K562 (cell line): ENCODE measurements at regions not wholly inside any gene's neighbourhood (a gene's known extent, or its start where the extent isn't known, plus 50 kb on each side); places are given as distances from the start of the nearest gene placed in this dataset.

Experiments
- ATAC-seq: fragments of 200-7000 bp; cut with Tn5 transposase; 3 replicates; pipeline ENCODE4 v1.9.1; 2020; ENCODE audit warnings: moderate library complexity
- BruUV-seq: library from RNA; stranded (reverse); fragments of 400-500 nt; replicated peaks from 2 replicates; lab custom pipeline; 2021; lab: Mats Ljungman, UMichigan
- CTCF ChIA-PET: fragments of 300-600 bp; formaldehyde crosslinking; extraction: SDS; loops from one replicate; lab custom pipeline; 2021; ENCODE audit warnings: low intra/inter-chr PET ratio; lab: Yijun Ruan, JAX
- POLR2A ChIA-PET: fragments of 300-600, 350-650 bp; sonication (Branson Sonifier 250); formaldehyde crosslinking; extraction: SDS; loops from one replicate; lab custom pipeline; 2021; ENCODE audit warnings: antibody characterized with exemption, inconsistent platforms; lab: Yijun Ruan, JAX
- DNase-seq, 4 experiments: peaks; one replicate each; pipeline versions ENCODE4 v3.0.0 to v3.0.0-alpha.2; 2011 to 2018; ENCODE audit warnings: low spot score in 3 of 4, mixed read lengths in 3 of 4; ENCODE audit errors: extremely low read depth in 1 of 4
- FAIRE-seq: peaks from 2 replicates; lab custom pipeline; 2011; peaks lifted over from hg19 to GRCh38; lab: Jason Lieb, UNC
- H2AFZ ChIP-seq: 2 replicates; pipeline ENCODE4 v1.6.0; 2011; ENCODE audit warnings: low read depth, low read length, control low read depth, inconsistent platforms
- H3K27ac ChIP-seq: fragments of 200-600 bp; 3 replicates; pipeline ENCODE4 v1.8.0; 2011; ENCODE audit warnings: low read depth, mild to moderate bottlenecking, control low read depth, inconsistent platforms, low read length, moderate library complexity, mixed read lengths; ENCODE audit errors: extremely low read depth
- H3K27me3 ChIP-seq, 2 experiments: fragments of 300-600 bp in 1 of 2; 2 replicates in 1 of 2; 3 replicates in 1 of 2; pipeline versions ENCODE4 v1.6.0 to v1.8.0; 2011; ENCODE audit warnings: inconsistent platforms in 2 of 2, low read length in 2 of 2, mild to moderate bottlenecking in 1 of 2, mixed read lengths in 1 of 2, moderate library complexity in 1 of 2; ENCODE audit not compliant: control insufficient read depth in 2 of 2, insufficient read depth in 2 of 2
- H3K36me3 ChIP-seq: fragments of 300-600 bp; 3 replicates; pipeline ENCODE4 v1.8.0; 2011; ENCODE audit warnings: mild to moderate bottlenecking, low read length, inconsistent platforms; ENCODE audit not compliant: control insufficient read depth, insufficient read depth
- H3K4me1 ChIP-seq, 2 experiments: fragments of 200-600 bp in 1 of 2; replicated peaks in 1 of 2; 2 replicates in 1 of 2; 3 replicates in 1 of 2; pipeline versions ENCODE4 v1.5.1 to v1.8.0; 2011; ENCODE audit warnings: inconsistent platforms in 2 of 2, low read length in 2 of 2, mild to moderate bottlenecking in 1 of 2, mixed read lengths in 1 of 2, moderate library complexity in 1 of 2; ENCODE audit not compliant: control insufficient read depth in 2 of 2, insufficient read depth in 2 of 2
- H3K4me2 ChIP-seq: 2 replicates; pipeline ENCODE4 v1.6.1; 2011; ENCODE audit warnings: low read length, control low read depth, inconsistent platforms, mixed read lengths; ENCODE audit not compliant: insufficient read depth
- H3K4me3 ChIP-seq: fragments of 200-600 bp; sonication (generic), shearing (Covaris generic); 2 replicates; pipeline ENCODE4 v1.5.1; 2016; ENCODE audit warnings: control low read depth, inconsistent platforms
- H3K79me2 ChIP-seq: fragments of 200-600 bp; 3 replicates; pipeline ENCODE4 v1.8.0; 2011; ENCODE audit warnings: low read length, inconsistent platforms; ENCODE audit not compliant: control insufficient read depth, insufficient read depth
- H3K9ac ChIP-seq, 2 experiments: 2 replicates each; pipeline versions ENCODE4 v1.6.0 to v1.6.1; 2011; ENCODE audit warnings: low read depth in 2 of 2, low read length in 2 of 2, control low read depth in 1 of 2, inconsistent platforms in 1 of 2, mild to moderate bottlenecking in 1 of 2, mixed read lengths in 1 of 2; ENCODE audit not compliant: insufficient read depth in 1 of 2
- H3K9me1 ChIP-seq: one replicate; pipeline ENCODE4 v1.6.0; 2011; ENCODE audit warnings: inconsistent platforms, mild to moderate bottlenecking, low read length, moderate library complexity; ENCODE audit not compliant: control insufficient read depth, insufficient read depth
- H3K9me3 ChIP-seq: replicated peaks from 2 replicates; pipeline ENCODE4 v1.5.1; 2011; ENCODE audit warnings: low read depth, low read length, inconsistent platforms; ENCODE audit not compliant: control insufficient read depth, insufficient read depth
- H4K20me1 ChIP-seq: replicated peaks from 2 replicates; pipeline ENCODE4 v1.6.1; 2011; ENCODE audit warnings: low read length, inconsistent platforms, mixed read lengths; ENCODE audit not compliant: control insufficient read depth, insufficient read depth
- DMBX1 ChIP-seq: fragments of 250-450 bp; sonication (Bioruptor Pico); IDR thresholded peaks from 2 replicates; pipeline ENCODE4 v1.8.0; 2022; ENCODE audit warnings: inconsistent platforms, mild to moderate bottlenecking, moderate library complexity, borderline replicate concordance
- EHMT2 ChIP-seq: fragments of 450-650 bp; IDR thresholded peaks from 2 replicates; pipeline ENCODE4 v1.6.1; 2018; ENCODE audit warnings: antibody characterized with exemption
- EWSR1 ChIP-seq: fragments of 450-650 bp; IDR thresholded peaks from 2 replicates; pipeline ENCODE4 v1.6.1; 2018; ENCODE audit warnings: borderline replicate concordance, mild to moderate bottlenecking, low read depth, moderate library complexity; ENCODE audit not compliant: partially characterized antibody
- FOSL1 ChIP-seq: fragments of 200-800 bp; sonication (Bioruptor generic); conservative IDR thresholded peaks from 2 replicates; pipeline ENCODE4 v1.6.1; 2016; ENCODE audit warnings: missing genetic modification characterization, missing compliant biosample characterization
- JUN ChIP-seq, 2 experiments: sonication (generic) in 1 of 2; formaldehyde crosslinking in 1 of 2; IDR thresholded peaks; 2 replicates each; pipeline versions ENCODE4 v1.6.1 to v1.8.0; 2012 to 2022; ENCODE audit warnings: borderline replicate concordance in 2 of 2, mild to moderate bottlenecking in 2 of 2, improper control_type of control experiment in 1 of 2, low read depth in 1 of 2, low read length in 1 of 2, missing genetic modification reagents in 1 of 2
- MCM2 ChIP-seq: fragments of 450-650 bp; IDR thresholded peaks from 2 replicates; pipeline ENCODE4 v1.6.1; 2017; ENCODE audit warnings: low read depth, mild to moderate bottlenecking
- MIER1 ChIP-seq: fragments of 450-650 bp; IDR thresholded peaks from 2 replicates; pipeline ENCODE4 v1.6.1; 2016; ENCODE audit warnings: antibody characterized with exemption, mild to moderate bottlenecking, low read depth
- TEAD4 ChIP-seq, 2 experiments: sonication (generic) in 1 of 2; formaldehyde crosslinking in 1 of 2; IDR thresholded peaks; 2 replicates each; pipeline versions ENCODE4 v1.6.1 to v1.8.0; 2012 to 2022; ENCODE audit warnings: borderline replicate concordance in 1 of 2, inconsistent platforms in 1 of 2, low read length in 1 of 2, mild to moderate bottlenecking in 1 of 2, missing genetic modification reagents in 1 of 2
- WGBS: fragments of 100-300 bp; shearing (Covaris generic); methylation state at CpG from one replicate; pipeline ENCODE4 v1.1.6; 2016; ENCODE audit warnings: low coverage, mixed read lengths; ENCODE audit not compliant: insufficient coverage; ENCODE audit errors: missing lambda C conversion rate; 5-methylcytosine and 5-hydroxymethylcytosine counted together
- in situ Hi-C: fragments of 300-500 bp; cut with MboI; formaldehyde crosslinking; loops from 4 replicates; pipeline ENCODE4 v1.15.0; 2018; ENCODE audit warnings: inconsistent platforms, mixed read lengths
- intact Hi-C: fragments of 100-400 bp; cut with micrococcal nuclease; formaldehyde crosslinking; loops from 2 replicates; pipeline ENCODE4 v1.14.2; 2022
- TF ChIP-seq, protein P1 (sequence below), 2 experiments: fragments of 450-650 bp; formaldehyde crosslinking in 1 of 2; IDR thresholded peaks; 2 replicates each; pipeline versions ENCODE4 v1.4.0 to v1.6.1; 2014 to 2020; ENCODE audit warnings: mild to moderate bottlenecking in 2 of 2, borderline replicate concordance in 1 of 2, low read depth in 1 of 2
- TF ChIP-seq, protein P2 (sequence below), 2 experiments: fragments of 450-650 bp in 1 of 2; sonication (generic) in 1 of 2; formaldehyde crosslinking in 1 of 2; IDR thresholded peaks in 1 of 2; conservative IDR thresholded peaks in 1 of 2; 2 replicates each; pipeline versions ENCODE4 v1.6.1 to v1.8.1; 2016 to 2023; ENCODE audit warnings: mild to moderate bottlenecking in 2 of 2, moderate library complexity in 2 of 2, inconsistent platforms in 1 of 2, missing genetic modification reagents in 1 of 2

DNA sequence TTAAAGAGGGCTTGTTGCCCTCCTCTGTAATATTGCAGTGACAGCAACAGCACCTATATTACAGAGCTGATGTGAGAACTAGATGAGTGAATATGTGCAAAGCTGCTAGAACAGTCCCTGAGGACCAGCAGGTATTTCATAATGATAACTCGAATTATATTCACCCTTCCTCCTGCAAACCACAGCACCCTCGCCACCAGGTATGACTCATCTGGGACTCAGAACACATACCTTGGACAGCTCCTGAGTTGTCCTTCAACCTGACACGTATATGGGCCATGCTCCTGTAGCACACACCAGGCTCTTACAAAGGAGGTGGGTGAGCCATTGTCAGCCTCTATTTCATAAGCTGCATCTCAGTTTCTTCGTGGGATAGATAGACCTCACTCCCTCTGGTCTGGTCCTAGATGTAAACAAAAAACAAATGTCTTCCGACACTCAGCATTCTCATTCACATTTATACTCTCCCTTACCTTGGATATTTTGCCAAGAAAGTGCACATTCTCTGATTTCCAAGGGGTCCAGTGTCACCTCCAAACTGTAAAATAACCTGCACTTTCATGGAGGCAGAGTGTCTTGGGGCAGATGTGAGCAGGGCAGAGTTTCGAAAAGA, 124.5 kb downstream of the TLE3 start:
- ATAC-seq, result peak; percentile 51; the same call in 1 of the 3 replicates
- H3K27ac ChIP-seq, result no peak overlapping the region
- intact Hi-C loops (no loop called here), in situ Hi-C loops (no loop called here)
- no peak for FAIRE-seq
- H4K20me1 ChIP-seq, result 0 out of 2 replicates have a peak, but pooled peaks cover 2% of the 10 kb centered on the region
- H3K4me1 ChIP-seq, result no peaks in the 10 kb centered on the region
- no peak overlapping the region for H3K9ac ChIP-seq
- DNase-seq, result peak in 3 of 4 experiments; percentile 16 to 35 (median 30)
- H2AFZ ChIP-seq, result no peak overlapping the region
- H3K9me1 ChIP-seq, result no peaks in the 10 kb centered on the region
- no peaks in the 10 kb centered on the region for H3K79me2 ChIP-seq
- WGBS, result 0% methylated on average over 6 of the region's 6 CpGs
- no TSS peak for BruUV-seq
- CTCF ChIA-PET, result no interaction called here
- no peak overlapping the region for H3K4me2 ChIP-seq
- no peak overlapping the region for H3K4me3 ChIP-seq
- no peaks in the 10 kb centered on the region for H3K9me3 ChIP-seq
- H3K36me3 ChIP-seq, result no peaks in the 10 kb centered on the region
- POLR2A ChIA-PET, result no interaction called here
- H3K27me3 ChIP-seq, result peaks cover 4 to 5% of the 10 kb centered on the region in 2 experiments; a peak in 2 of 5 replicates
- TF ChIP-seq EHMT2 (peak; percentile 97), FOSL1 (tag) (peak; percentile 70), MCM2 (no peak), JUN (IDR thresholded peaks at IDR 0.05; ENCODE audit: borderline replicate concordance, low read depth, low read length) (peak; percentile 63), JUN (CRISPR knock-in tag; IDR thresholded peaks at IDR 0.05; ENCODE audit: borderline replicate concordance) (no peak), MIER1 (peak; percentile 89), DMBX1 (CRISPR knock-in tag) (0 out of 2 replicates have a peak, but pooled peaks have one; percentile 25), TEAD4 (IDR thresholded peaks at IDR 0.05; ENCODE audit: low read length) (no peak), TEAD4 (CRISPR knock-in tag; IDR thresholded peaks at IDR 0.05; ENCODE audit: borderline replicate concordance) (no peak), EWSR1 (no peak)
- TF ChIP-seq, protein P1, sequence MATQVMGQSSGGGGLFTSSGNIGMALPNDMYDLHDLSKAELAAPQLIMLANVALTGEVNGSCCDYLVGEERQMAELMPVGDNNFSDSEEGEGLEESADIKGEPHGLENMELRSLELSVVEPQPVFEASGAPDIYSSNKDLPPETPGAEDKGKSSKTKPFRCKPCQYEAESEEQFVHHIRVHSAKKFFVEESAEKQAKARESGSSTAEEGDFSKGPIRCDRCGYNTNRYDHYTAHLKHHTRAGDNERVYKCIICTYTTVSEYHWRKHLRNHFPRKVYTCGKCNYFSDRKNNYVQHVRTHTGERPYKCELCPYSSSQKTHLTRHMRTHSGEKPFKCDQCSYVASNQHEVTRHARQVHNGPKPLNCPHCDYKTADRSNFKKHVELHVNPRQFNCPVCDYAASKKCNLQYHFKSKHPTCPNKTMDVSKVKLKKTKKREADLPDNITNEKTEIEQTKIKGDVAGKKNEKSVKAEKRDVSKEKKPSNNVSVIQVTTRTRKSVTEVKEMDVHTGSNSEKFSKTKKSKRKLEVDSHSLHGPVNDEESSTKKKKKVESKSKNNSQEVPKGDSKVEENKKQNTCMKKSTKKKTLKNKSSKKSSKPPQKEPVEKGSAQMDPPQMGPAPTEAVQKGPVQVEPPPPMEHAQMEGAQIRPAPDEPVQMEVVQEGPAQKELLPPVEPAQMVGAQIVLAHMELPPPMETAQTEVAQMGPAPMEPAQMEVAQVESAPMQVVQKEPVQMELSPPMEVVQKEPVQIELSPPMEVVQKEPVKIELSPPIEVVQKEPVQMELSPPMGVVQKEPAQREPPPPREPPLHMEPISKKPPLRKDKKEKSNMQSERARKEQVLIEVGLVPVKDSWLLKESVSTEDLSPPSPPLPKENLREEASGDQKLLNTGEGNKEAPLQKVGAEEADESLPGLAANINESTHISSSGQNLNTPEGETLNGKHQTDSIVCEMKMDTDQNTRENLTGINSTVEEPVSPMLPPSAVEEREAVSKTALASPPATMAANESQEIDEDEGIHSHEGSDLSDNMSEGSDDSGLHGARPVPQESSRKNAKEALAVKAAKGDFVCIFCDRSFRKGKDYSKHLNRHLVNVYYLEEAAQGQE (IDR thresholded peaks at IDR 0.05; ENCODE audit: borderline replicate concordance), result peak; percentile 97
- TF ChIP-seq, protein P1 (CRISPR knock-in tag; IDR thresholded peaks at IDR 0.05; ENCODE audit: low read depth), result peak; percentile 89
- TF ChIP-seq, protein P2, sequence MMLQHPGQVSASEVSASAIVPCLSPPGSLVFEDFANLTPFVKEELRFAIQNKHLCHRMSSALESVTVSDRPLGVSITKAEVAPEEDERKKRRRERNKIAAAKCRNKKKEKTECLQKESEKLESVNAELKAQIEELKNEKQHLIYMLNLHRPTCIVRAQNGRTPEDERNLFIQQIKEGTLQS (IDR thresholded peaks at IDR 0.05), result peak; percentile 65
- TF ChIP-seq, protein P2 (CRISPR knock-in tag; conservative IDR thresholded peaks at IDR 0.05), result no peak
